ENCODE measurements at regions not wholly inside any gene's neighbourhood (a gene's known extent, or its start where the extent isn't known, plus 50 kb on each side); places are given as distances from the start of the nearest gene placed in this dataset.

- TF ChIP-seq POLR2A (IDR thresholded peaks at IDR 0.05), result no peak
- no peak for TF ChIP-seq CTCF (IDR thresholded peaks at IDR 0.05 in 4 of 5, conservative IDR thresholded peaks at IDR 0.05 in 1 of 5)
These were observed 782.4 kb upstream of the ZNF608 start for GRCh38 chr5:125528881-125529280.

All from gastrocnemius medialis (tissue), 4 donors.